ENCODE measurements at regions not wholly inside any gene's neighbourhood (a gene's known extent, or its start where the extent isn't known, plus 50 kb on each side); places are given as distances from the start of the nearest gene placed in this dataset.

GRCh38 chr21:19900149-19900548 lies 1098.1 kb upstream of the NCAM2 start:
- TF ChIP-seq EZH2 (IDR thresholded peaks at IDR 0.05; ENCODE audit: borderline replicate concordance, low read depth, low read length, severe bottlenecking): no peak
- TF ChIP-seq CTCF (IDR thresholded peaks at IDR 0.05; ENCODE audit: borderline replicate concordance, extremely low read depth, low read length, poor library complexity, severe bottlenecking): no peak

Data from DND-41 (cell line).